ENCODE measurements at regions not wholly inside any gene's neighbourhood (a gene's known extent, or its start where the extent isn't known, plus 50 kb on each side); places are given as distances from the start of the nearest gene placed in this dataset.

DNA sequence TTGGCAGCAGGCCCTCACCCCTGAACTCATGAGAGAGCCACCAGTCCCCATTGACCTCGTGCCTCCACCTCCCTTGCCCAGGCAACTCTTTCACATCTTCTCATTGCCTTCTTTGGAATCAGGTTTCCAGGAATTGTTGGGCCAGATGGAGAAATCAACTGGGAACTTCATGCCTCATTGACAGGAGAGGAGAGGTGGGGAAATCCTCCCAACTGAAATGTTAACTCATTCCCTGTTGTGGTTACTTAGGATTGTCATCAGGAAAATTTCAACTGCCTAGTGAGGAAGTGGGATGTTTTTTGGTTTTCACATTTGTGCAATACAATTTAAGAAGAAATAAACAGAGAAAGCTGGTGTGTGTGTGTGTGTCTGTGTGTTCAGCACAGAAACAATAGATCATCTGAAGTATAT is 106.6 kb upstream of the INHBA start:
- TF ChIP-seq EP300 (IDR thresholded peaks at IDR 0.05) = no peak
- TF ChIP-seq, protein P1, sequence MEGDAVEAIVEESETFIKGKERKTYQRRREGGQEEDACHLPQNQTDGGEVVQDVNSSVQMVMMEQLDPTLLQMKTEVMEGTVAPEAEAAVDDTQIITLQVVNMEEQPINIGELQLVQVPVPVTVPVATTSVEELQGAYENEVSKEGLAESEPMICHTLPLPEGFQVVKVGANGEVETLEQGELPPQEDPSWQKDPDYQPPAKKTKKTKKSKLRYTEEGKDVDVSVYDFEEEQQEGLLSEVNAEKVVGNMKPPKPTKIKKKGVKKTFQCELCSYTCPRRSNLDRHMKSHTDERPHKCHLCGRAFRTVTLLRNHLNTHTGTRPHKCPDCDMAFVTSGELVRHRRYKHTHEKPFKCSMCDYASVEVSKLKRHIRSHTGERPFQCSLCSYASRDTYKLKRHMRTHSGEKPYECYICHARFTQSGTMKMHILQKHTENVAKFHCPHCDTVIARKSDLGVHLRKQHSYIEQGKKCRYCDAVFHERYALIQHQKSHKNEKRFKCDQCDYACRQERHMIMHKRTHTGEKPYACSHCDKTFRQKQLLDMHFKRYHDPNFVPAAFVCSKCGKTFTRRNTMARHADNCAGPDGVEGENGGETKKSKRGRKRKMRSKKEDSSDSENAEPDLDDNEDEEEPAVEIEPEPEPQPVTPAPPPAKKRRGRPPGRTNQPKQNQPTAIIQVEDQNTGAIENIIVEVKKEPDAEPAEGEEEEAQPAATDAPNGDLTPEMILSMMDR (IDR thresholded peaks at IDR 0.05) = no peak

Measured in gastroesophageal sphincter (tissue), 3 donors.